K562 (cell line): ENCODE measurements at regions not wholly inside any gene's neighbourhood (a gene's known extent, or its start where the extent isn't known, plus 50 kb on each side); places are given as distances from the start of the nearest gene placed in this dataset.

Experiments
- ATAC-seq: fragments of 200-7000 bp; cut with Tn5 transposase; 3 replicates; pipeline ENCODE4 v1.9.1; 2020; ENCODE audit warnings: moderate library complexity
- BruUV-seq: library from RNA; stranded (reverse); fragments of 400-500 nt; replicated peaks from 2 replicates; lab custom pipeline; 2021; lab: Mats Ljungman, UMichigan
- CTCF ChIA-PET: fragments of 300-600 bp; formaldehyde crosslinking; extraction: SDS; loops from one replicate; lab custom pipeline; 2021; ENCODE audit warnings: low intra/inter-chr PET ratio; lab: Yijun Ruan, JAX
- POLR2A ChIA-PET: fragments of 300-600, 350-650 bp; sonication (Branson Sonifier 250); formaldehyde crosslinking; extraction: SDS; loops from one replicate; lab custom pipeline; 2021; ENCODE audit warnings: antibody characterized with exemption, inconsistent platforms; lab: Yijun Ruan, JAX
- DNase-seq, 4 experiments: peaks; one replicate each; pipeline versions ENCODE4 v3.0.0 to v3.0.0-alpha.2; 2011 to 2018; ENCODE audit warnings: low spot score in 3 of 4, mixed read lengths in 3 of 4; ENCODE audit errors: extremely low read depth in 1 of 4
- FAIRE-seq: peaks from 2 replicates; lab custom pipeline; 2011; peaks lifted over from hg19 to GRCh38; lab: Jason Lieb, UNC
- H2AFZ ChIP-seq: 2 replicates; pipeline ENCODE4 v1.6.0; 2011; ENCODE audit warnings: low read depth, low read length, control low read depth, inconsistent platforms
- H3K27ac ChIP-seq: fragments of 200-600 bp; 3 replicates; pipeline ENCODE4 v1.8.0; 2011; ENCODE audit warnings: low read depth, mild to moderate bottlenecking, control low read depth, inconsistent platforms, low read length, moderate library complexity, mixed read lengths; ENCODE audit errors: extremely low read depth
- H3K27me3 ChIP-seq, 2 experiments: fragments of 300-600 bp in 1 of 2; 2 replicates in 1 of 2; 3 replicates in 1 of 2; pipeline versions ENCODE4 v1.6.0 to v1.8.0; 2011; ENCODE audit warnings: inconsistent platforms in 2 of 2, low read length in 2 of 2, mild to moderate bottlenecking in 1 of 2, mixed read lengths in 1 of 2, moderate library complexity in 1 of 2; ENCODE audit not compliant: control insufficient read depth in 2 of 2, insufficient read depth in 2 of 2
- H3K36me3 ChIP-seq: fragments of 300-600 bp; 3 replicates; pipeline ENCODE4 v1.8.0; 2011; ENCODE audit warnings: mild to moderate bottlenecking, low read length, inconsistent platforms; ENCODE audit not compliant: control insufficient read depth, insufficient read depth
- H3K4me1 ChIP-seq, 2 experiments: fragments of 200-600 bp in 1 of 2; replicated peaks in 1 of 2; 2 replicates in 1 of 2; 3 replicates in 1 of 2; pipeline versions ENCODE4 v1.5.1 to v1.8.0; 2011; ENCODE audit warnings: inconsistent platforms in 2 of 2, low read length in 2 of 2, mild to moderate bottlenecking in 1 of 2, mixed read lengths in 1 of 2, moderate library complexity in 1 of 2; ENCODE audit not compliant: control insufficient read depth in 2 of 2, insufficient read depth in 2 of 2
- H3K4me2 ChIP-seq: 2 replicates; pipeline ENCODE4 v1.6.1; 2011; ENCODE audit warnings: low read length, control low read depth, inconsistent platforms, mixed read lengths; ENCODE audit not compliant: insufficient read depth
- H3K4me3 ChIP-seq: fragments of 200-600 bp; sonication (generic), shearing (Covaris generic); 2 replicates; pipeline ENCODE4 v1.5.1; 2016; ENCODE audit warnings: control low read depth, inconsistent platforms
- H3K79me2 ChIP-seq: fragments of 200-600 bp; 3 replicates; pipeline ENCODE4 v1.8.0; 2011; ENCODE audit warnings: low read length, inconsistent platforms; ENCODE audit not compliant: control insufficient read depth, insufficient read depth
- H3K9ac ChIP-seq, 2 experiments: 2 replicates each; pipeline versions ENCODE4 v1.6.0 to v1.6.1; 2011; ENCODE audit warnings: low read depth in 2 of 2, low read length in 2 of 2, control low read depth in 1 of 2, inconsistent platforms in 1 of 2, mild to moderate bottlenecking in 1 of 2, mixed read lengths in 1 of 2; ENCODE audit not compliant: insufficient read depth in 1 of 2
- H3K9me1 ChIP-seq: one replicate; pipeline ENCODE4 v1.6.0; 2011; ENCODE audit warnings: inconsistent platforms, mild to moderate bottlenecking, low read length, moderate library complexity; ENCODE audit not compliant: control insufficient read depth, insufficient read depth
- H3K9me3 ChIP-seq: replicated peaks from 2 replicates; pipeline ENCODE4 v1.5.1; 2011; ENCODE audit warnings: low read depth, low read length, inconsistent platforms; ENCODE audit not compliant: control insufficient read depth, insufficient read depth
- H4K20me1 ChIP-seq: replicated peaks from 2 replicates; pipeline ENCODE4 v1.6.1; 2011; ENCODE audit warnings: low read length, inconsistent platforms, mixed read lengths; ENCODE audit not compliant: control insufficient read depth, insufficient read depth
- ETV1 ChIP-seq: fragments of 450-650 bp; conservative IDR thresholded peaks from 2 replicates; pipeline ENCODE4 v1.6.1; 2016; ENCODE audit warnings: missing genetic modification characterization, control low read depth, low read depth, missing compliant biosample characterization
- PHB2 ChIP-seq: fragments of 450-650 bp; IDR thresholded peaks from 2 replicates; pipeline ENCODE4 v1.6.1; 2017; ENCODE audit warnings: low read depth
- SMAD2 ChIP-seq: fragments of 150-350 bp; IDR thresholded peaks from 2 replicates; pipeline ENCODE4 v1.6.1; 2014; ENCODE audit warnings: low read depth, mild to moderate bottlenecking, low read length
- SMARCE1 ChIP-seq: fragments of 450-650 bp; IDR thresholded peaks from 2 replicates; pipeline ENCODE4 v1.7.1; 2016; ENCODE audit warnings: mild to moderate bottlenecking
- SRF ChIP-seq, 2 experiments: fragments of 250-450, 450-650 bp in 1 of 2; sonication (Bioruptor Pico) in 1 of 2; sonication (generic) in 1 of 2; formaldehyde crosslinking; IDR thresholded peaks; 2 replicates each; pipeline versions ENCODE4 v1.5.0 to v1.5.1; 2020 to 2022; ENCODE audit warnings: mild to moderate bottlenecking in 1 of 2, missing genetic modification reagents in 1 of 2
- TAF1 ChIP-seq: IDR thresholded peaks from 2 replicates; pipeline ENCODE4 v1.6.1; 2011; ENCODE audit warnings: mild to moderate bottlenecking, low read length, moderate library complexity; ENCODE audit not compliant: insufficient read depth, control insufficient read depth, severe bottlenecking; ENCODE audit errors: extremely low read depth
- WGBS: fragments of 100-300 bp; shearing (Covaris generic); methylation state at CpG from one replicate; pipeline ENCODE4 v1.1.6; 2016; ENCODE audit warnings: low coverage, mixed read lengths; ENCODE audit not compliant: insufficient coverage; ENCODE audit errors: missing lambda C conversion rate; 5-methylcytosine and 5-hydroxymethylcytosine counted together
- in situ Hi-C: fragments of 300-500 bp; cut with MboI; formaldehyde crosslinking; loops from 4 replicates; pipeline ENCODE4 v1.15.0; 2018; ENCODE audit warnings: inconsistent platforms, mixed read lengths
- intact Hi-C: fragments of 100-400 bp; cut with micrococcal nuclease; formaldehyde crosslinking; loops from 2 replicates; pipeline ENCODE4 v1.14.2; 2022

GRCh38 chr22:46067159-46068111 is 82.9 kb upstream of the PPARA start:
- CTCF ChIA-PET = no interaction called here
- intact Hi-C loops = no loop called here
- peak overlapping the region; percentile 43 for H3K4me2 ChIP-seq
- TF ChIP-seq PHB2 = no peak
- 0 out of 2 replicates have a peak, but pooled peaks have one; percentile 11 for TF ChIP-seq ETV1
- no peak for TF ChIP-seq SMARCE1
- no peak for TF ChIP-seq TAF1
- TF ChIP-seq SMAD2 = no peak
- no peak for TF ChIP-seq SRF (CRISPR knock-in tag; IDR thresholded peaks at IDR 0.05)
- FAIRE-seq (no peak), DNase-seq (no peak), ATAC-seq (peak; percentile 66)
- H3K36me3 ChIP-seq = no peaks in the 10 kb centered on the region
- H3K9ac ChIP-seq = peak overlapping the region; percentile 77 to 85; a peak in 3 of 4 replicates
- peaks cover 0 to 22% of the 10 kb centered on the region in 2 experiments; a peak in 3 of 5 replicates for H3K4me1 ChIP-seq
- WGBS = 19% methylated on average over 19 of the region's 19 CpGs
- BruUV-seq = no TSS peak
- peak overlapping the region; percentile 59; the same call in 2 of the 3 replicates for H3K27ac ChIP-seq
- POLR2A ChIA-PET = interaction anchor here (0.8 kb wide), 1 partner anchor 9 kb away, joined by 4 read pairs; no protein-coding TSS in a partner anchor
- H3K79me2 ChIP-seq = no peaks in the 10 kb centered on the region
- H4K20me1 ChIP-seq = no peaks in the 10 kb centered on the region
- H3K9me1 ChIP-seq = no peaks in the 10 kb centered on the region
- H2AFZ ChIP-seq = peak overlapping the region; percentile 86
- in situ Hi-C loops = no loop called here
- H3K9me3 ChIP-seq = no peaks in the 10 kb centered on the region
- no peak overlapping the region for H3K4me3 ChIP-seq
- peaks cover 0 to 10% of the 10 kb centered on the region in 2 experiments; a peak in 3 of 5 replicates for H3K27me3 ChIP-seq
